ENCODE measurements at regions not wholly inside any gene's neighbourhood (a gene's known extent, or its start where the extent isn't known, plus 50 kb on each side); places are given as distances from the start of the nearest gene placed in this dataset.

- Histone ChIP-seq H3K36me3 (ENCODE audit: insufficient read depth, low read length) (no peaks in the 10 kb centered on the region), H3K4me2 (ENCODE audit: low read length) (no peak overlapping the region), H3K4me3 (ENCODE audit: insufficient read depth, low read depth, low read length) (no peak overlapping the region), H4K20me1 (ENCODE audit: insufficient read depth, low read length) (no peaks in the 10 kb centered on the region), H3K9me3 (ENCODE audit: insufficient read depth, low read depth, low read length) (no peaks in the 10 kb centered on the region), H3K79me2 (ENCODE audit: insufficient read depth, low read length) (no peaks in the 10 kb centered on the region), H3K9ac (ENCODE audit: low read length) (no peak overlapping the region), H3K27ac (ENCODE audit: low read depth, low read length) (no peak overlapping the region), H3K4me1 (ENCODE audit: insufficient read depth, low read length) (no peaks in the 10 kb centered on the region), H2AFZ (ENCODE audit: low read depth, low read length) (no peak overlapping the region), H3K27me3 (ENCODE audit: insufficient read depth, low read length) (peaks cover 58% of the 10 kb centered on the region)
- Mint-ChIP-seq H3K27me3 (ENCODE audit: low read depth, unreplicated experiment) (peaks cover 22% of the 10 kb centered on the region), H3K36me3 (ENCODE audit: low read depth, unreplicated experiment) (no peaks in the 10 kb centered on the region), H3K4me1 (ENCODE audit: low read depth, unreplicated experiment) (no peaks in the 10 kb centered on the region), H3K4me3 (ENCODE audit: unreplicated experiment) (no peak overlapping the region), H3K27ac (ENCODE audit: unreplicated experiment) (no peak overlapping the region), H3K9me3 (ENCODE audit: unreplicated experiment) (peaks cover 2% of the 10 kb centered on the region)
- DNase-seq (ENCODE audit: low read depth) (no peak), FAIRE-seq (no peak)
- TF ChIP-seq EZH2 (IDR thresholded peaks at IDR 0.05; ENCODE audit: insufficient read depth, low read length): no peak
- TF ChIP-seq, protein P1, sequence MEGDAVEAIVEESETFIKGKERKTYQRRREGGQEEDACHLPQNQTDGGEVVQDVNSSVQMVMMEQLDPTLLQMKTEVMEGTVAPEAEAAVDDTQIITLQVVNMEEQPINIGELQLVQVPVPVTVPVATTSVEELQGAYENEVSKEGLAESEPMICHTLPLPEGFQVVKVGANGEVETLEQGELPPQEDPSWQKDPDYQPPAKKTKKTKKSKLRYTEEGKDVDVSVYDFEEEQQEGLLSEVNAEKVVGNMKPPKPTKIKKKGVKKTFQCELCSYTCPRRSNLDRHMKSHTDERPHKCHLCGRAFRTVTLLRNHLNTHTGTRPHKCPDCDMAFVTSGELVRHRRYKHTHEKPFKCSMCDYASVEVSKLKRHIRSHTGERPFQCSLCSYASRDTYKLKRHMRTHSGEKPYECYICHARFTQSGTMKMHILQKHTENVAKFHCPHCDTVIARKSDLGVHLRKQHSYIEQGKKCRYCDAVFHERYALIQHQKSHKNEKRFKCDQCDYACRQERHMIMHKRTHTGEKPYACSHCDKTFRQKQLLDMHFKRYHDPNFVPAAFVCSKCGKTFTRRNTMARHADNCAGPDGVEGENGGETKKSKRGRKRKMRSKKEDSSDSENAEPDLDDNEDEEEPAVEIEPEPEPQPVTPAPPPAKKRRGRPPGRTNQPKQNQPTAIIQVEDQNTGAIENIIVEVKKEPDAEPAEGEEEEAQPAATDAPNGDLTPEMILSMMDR (IDR thresholded peaks at IDR 0.05; ENCODE audit: insufficient read depth, low read depth, low read length): no peak
Observed at GRCh38 chr21:32951041-32951440, 74.7 kb upstream of the OLIG2 start.

GRCh38 chr21:32954353-32954752, 71.4 kb upstream of the OLIG2 start:
- Histone ChIP-seq H3K9ac (ENCODE audit: low read length) (no peak overlapping the region), H3K4me2 (ENCODE audit: low read length) (no peak overlapping the region), H3K4me1 (ENCODE audit: insufficient read depth, low read length) (no peaks in the 10 kb centered on the region), H3K4me3 (ENCODE audit: insufficient read depth, low read depth, low read length) (no peak overlapping the region), H3K36me3 (ENCODE audit: insufficient read depth, low read length) (no peaks in the 10 kb centered on the region), H2AFZ (ENCODE audit: low read depth, low read length) (no peak overlapping the region), H4K20me1 (ENCODE audit: insufficient read depth, low read length) (no peaks in the 10 kb centered on the region), H3K27me3 (ENCODE audit: insufficient read depth, low read length) (peaks cover 78% of the 10 kb centered on the region), H3K27ac (ENCODE audit: low read depth, low read length) (no peak overlapping the region), H3K9me3 (ENCODE audit: insufficient read depth, low read depth, low read length) (no peaks in the 10 kb centered on the region), H3K79me2 (ENCODE audit: insufficient read depth, low read length) (no peaks in the 10 kb centered on the region)
- DNase-seq (ENCODE audit: low read depth) (no peak), FAIRE-seq (no peak)
- Mint-ChIP-seq H3K36me3 (ENCODE audit: low read depth, unreplicated experiment) (no peaks in the 10 kb centered on the region), H3K4me1 (ENCODE audit: low read depth, unreplicated experiment) (no peaks in the 10 kb centered on the region), H3K4me3 (ENCODE audit: unreplicated experiment) (no peak overlapping the region), H3K27me3 (ENCODE audit: low read depth, unreplicated experiment) (peaks cover 28% of the 10 kb centered on the region), H3K27ac (ENCODE audit: unreplicated experiment) (no peak overlapping the region), H3K9me3 (ENCODE audit: unreplicated experiment) (no peaks in the 10 kb centered on the region)
- TF ChIP-seq, protein P1 (IDR thresholded peaks at IDR 0.05; ENCODE audit: insufficient read depth, low read depth, low read length): no peak
- TF ChIP-seq EZH2 (IDR thresholded peaks at IDR 0.05; ENCODE audit: insufficient read depth, low read length): no peak

DNA sequence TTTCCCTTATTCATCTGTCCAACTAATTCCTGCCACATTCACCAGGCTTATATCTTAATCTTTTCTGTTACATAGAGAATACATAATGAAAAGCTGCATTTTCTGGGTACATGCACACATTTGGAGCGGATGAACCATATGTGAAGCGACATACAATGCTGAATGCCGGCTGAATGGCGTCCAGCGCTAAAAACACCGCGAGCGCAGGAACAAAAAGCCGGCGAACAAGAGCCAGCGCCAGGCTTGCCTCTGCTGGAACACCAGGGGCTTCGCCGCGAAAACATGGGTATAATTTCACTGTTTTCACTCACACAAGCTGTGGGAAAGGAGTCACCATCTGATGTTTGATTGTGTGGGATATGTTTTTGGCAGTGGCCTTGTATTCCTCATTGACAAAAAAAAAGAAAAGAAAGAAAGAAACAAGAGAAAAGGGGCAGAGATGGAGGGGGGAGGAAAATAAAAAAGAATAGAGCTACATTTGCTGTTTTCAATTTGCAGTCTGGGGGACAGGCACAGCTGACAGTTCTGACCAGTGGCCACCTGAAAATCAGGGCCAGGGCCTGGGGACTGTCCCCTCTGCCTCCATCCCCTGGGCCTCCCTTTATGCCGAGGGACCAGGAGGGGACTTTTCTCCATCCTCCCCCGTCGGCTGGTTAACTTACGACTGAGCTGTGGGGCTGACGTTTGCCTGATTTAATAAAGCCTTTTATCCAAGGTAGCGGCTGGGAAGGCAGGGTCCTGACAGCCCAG, 70.2 kb upstream of the OLIG2 start:
- no peaks in the 10 kb centered on the region for H3K79me2 ChIP-seq (ENCODE audit: insufficient read depth, low read length)
- no peaks in the 10 kb centered on the region for H3K4me1 ChIP-seq (ENCODE audit: insufficient read depth, low read length)
- no peaks in the 10 kb centered on the region for H3K9me3 Mint-ChIP-seq (ENCODE audit: unreplicated experiment)
- FAIRE-seq: no peak
- H3K27me3 ChIP-seq (ENCODE audit: insufficient read depth, low read length): peaks cover 75% of the 10 kb centered on the region
- no peak overlapping the region for H3K27ac ChIP-seq (ENCODE audit: low read depth, low read length)
- H4K20me1 ChIP-seq (ENCODE audit: insufficient read depth, low read length): no peaks in the 10 kb centered on the region
- DNase-seq (ENCODE audit: low read depth): no peak
- H3K27me3 Mint-ChIP-seq (ENCODE audit: low read depth, unreplicated experiment): peaks cover 28% of the 10 kb centered on the region
- H3K4me3 ChIP-seq (ENCODE audit: insufficient read depth, low read depth, low read length): no peak overlapping the region
- H3K9me3 ChIP-seq (ENCODE audit: insufficient read depth, low read depth, low read length): no peaks in the 10 kb centered on the region
- H3K4me2 ChIP-seq (ENCODE audit: low read length): peak overlapping the region; percentile 55
- no peak overlapping the region for H3K27ac Mint-ChIP-seq (ENCODE audit: unreplicated experiment)
- H3K9ac ChIP-seq (ENCODE audit: low read length): no peak overlapping the region
- no peaks in the 10 kb centered on the region for H3K36me3 ChIP-seq (ENCODE audit: insufficient read depth, low read length)
- H3K4me3 Mint-ChIP-seq (ENCODE audit: unreplicated experiment): no peak overlapping the region
- no peaks in the 10 kb centered on the region for H3K4me1 Mint-ChIP-seq (ENCODE audit: low read depth, unreplicated experiment)
- no peak for TF ChIP-seq EZH2 (IDR thresholded peaks at IDR 0.05; ENCODE audit: insufficient read depth, low read length)
- TF ChIP-seq, protein P1 (IDR thresholded peaks at IDR 0.05; ENCODE audit: insufficient read depth, low read depth, low read length): no peak
- H3K36me3 Mint-ChIP-seq (ENCODE audit: low read depth, unreplicated experiment): no peaks in the 10 kb centered on the region
- H2AFZ ChIP-seq (ENCODE audit: low read depth, low read length): peak overlapping the region; percentile 5
